SIG-M5 treated with dmso at 0.1 percent for 504 hours (cell line): ENCODE measurements at regions not wholly inside any gene's neighbourhood (a gene's known extent, or its start where the extent isn't known, plus 50 kb on each side); places are given as distances from the start of the nearest gene placed in this dataset.

Experiments used
- DNase-seq: peaks from one replicate; lab custom pipeline; 2025; ENCODE audit not compliant: unreplicated experiment; lab: John Stamatoyannopoulos, UW

GRCh38 chr12:85669911-85670310 is 166.3 kb downstream of the RASSF9 start:
- no peak for DNase-seq

DNA sequence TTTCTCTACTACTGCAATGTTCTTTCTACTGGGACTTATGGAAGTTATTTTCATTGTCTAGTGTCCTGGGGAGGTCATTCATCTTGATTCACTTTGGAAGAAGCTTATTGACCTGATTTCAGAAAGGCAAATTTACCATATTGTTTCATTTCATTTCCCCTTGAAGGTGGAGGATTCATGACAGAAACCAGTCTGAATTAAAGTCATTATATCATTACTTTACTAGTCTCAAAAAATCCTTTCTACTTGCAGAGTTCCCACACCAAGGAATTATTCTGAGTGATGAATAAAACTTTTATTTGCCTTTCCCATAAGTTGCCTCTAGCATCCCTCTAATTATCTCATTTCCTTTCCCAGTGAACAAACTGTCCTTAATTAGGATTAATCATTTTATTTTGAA is 163.8 kb downstream of the RASSF9 start:
- no peak for DNase-seq

DNA sequence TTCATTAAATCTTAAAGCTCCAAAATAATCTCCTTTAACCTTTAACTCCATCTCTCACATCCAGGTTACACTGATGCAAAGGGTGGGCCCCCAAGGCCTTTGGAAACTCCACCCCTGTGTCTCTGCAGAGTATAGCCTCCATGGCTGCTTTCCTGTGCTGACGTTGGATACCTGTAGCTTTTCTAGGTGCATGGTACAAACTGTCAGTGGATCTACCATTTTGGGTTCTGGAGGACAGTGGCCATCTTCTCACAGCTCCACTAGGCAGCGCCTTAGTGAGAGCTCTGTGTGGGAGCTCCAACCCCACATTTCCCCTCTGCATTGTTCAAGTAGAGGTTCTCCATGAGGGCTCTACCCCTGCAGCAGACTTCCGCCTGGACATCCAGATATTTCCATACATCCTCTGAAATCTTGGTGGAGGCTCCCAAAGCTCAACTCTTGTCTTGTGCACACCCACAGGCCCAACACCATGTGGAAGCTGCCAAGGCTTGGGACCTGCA is 162.2 kb downstream of the RASSF9 start:
- no peak for DNase-seq

GRCh38 chr12:85676816-85677749 is 159.1 kb downstream of the RASSF9 start:
- DNase-seq = no peak

DNA sequence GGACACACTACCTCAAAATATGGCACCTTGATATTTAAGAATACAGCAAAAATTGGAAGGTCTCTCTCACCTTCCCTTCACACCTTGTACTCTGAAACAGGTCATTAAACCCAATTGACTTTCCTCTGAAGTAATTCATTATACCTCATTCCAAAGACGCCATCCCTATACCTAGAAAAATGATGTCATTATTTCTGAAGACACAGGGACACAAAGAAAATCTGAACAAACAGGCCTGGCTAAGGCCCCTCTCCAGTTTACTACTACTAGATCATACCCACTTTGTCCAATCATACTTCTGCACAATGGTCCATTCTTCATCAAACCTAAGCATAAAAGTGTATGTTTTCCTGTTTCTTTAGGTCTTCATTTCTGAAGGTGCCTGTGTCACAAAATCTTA is 156.9 kb downstream of the RASSF9 start:
- DNase-seq = no peak

GRCh38 chr12:85680881-85681280 is 155.3 kb downstream of the RASSF9 start:
- no peak for DNase-seq

DNA sequence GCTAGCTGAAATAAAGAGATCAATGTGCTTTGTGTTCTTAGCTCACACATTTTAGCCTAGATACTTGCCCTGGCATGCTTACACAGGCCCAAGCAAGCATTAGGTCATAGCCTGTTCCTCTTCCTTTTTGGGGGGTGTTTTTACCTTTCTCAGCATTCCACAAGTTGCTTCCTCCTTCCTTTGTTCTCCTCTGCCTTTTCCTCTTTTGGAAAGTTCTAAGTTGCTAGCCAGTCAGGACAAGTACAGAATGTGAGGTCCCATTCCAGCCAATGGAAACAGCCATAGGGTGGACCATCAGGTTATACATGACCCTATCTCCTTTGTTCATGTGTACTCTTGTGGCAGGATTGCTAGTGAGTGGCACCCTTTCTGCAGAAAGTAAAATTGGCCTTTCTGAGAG is 154.9 kb downstream of the RASSF9 start:
- DNase-seq = no peak

DNA sequence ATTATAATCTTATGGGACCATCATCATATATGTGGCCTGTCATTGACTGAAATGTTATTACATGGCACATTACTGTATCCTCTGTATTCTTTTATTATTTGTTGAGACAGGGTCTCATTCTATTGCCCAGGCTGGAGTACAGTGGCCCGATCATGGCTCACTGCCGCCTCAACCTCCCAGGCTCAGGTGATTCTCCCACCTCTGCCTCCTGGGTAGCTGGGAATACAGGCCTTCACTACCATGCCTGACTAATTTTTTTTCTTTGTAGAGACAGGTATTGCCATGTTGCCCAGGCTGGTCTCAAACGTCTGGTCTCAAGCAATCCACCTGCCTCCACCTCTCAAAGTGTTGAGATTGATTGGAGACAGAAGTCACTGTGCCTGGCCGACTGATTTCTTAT is 153.2 kb downstream of the RASSF9 start:
- DNase-seq = no peak

- DNase-seq = no peak
Measured at GRCh38 chr12:85688837-85689236, 147.4 kb downstream of the RASSF9 start.

- DNase-seq = no peak
Measured at GRCh38 chr12:85690146-85690545, 146.1 kb downstream of the RASSF9 start.

- no peak for DNase-seq
Measured at GRCh38 chr12:85693093-85693665, 143.0 kb downstream of the RASSF9 start.

DNA sequence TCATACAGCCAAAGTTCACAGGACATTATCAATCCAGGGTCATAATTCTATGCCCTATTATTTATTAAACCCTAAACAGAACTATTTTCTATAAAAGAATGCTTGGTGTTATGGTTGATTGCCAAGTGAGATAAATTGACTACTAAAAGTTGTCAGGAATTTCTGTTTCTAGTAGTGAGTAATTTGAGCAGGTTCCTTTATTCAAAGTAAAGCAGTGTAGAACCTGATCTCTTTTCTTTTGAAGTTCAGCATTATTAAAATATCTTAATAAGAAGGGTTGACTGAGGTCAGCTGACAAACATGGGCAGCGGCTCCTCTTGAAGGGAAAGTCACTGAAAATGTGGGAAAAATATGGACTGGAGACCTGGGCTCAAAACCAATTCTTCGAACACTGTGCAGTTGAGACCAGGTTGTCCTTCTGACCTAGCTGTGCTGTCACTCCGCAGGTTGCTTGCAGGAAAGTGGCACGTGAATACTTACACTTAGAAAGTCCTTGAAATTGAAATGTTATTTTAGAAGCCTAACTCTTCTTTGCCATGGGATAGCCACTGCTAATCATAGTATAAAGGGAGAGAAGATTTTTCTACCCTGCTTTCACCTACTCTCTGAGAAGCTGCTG is 141.0 kb downstream of the RASSF9 start:
- DNase-seq = no peak

- DNase-seq = no peak
Measured at GRCh38 chr12:85697003-85697402, 139.2 kb downstream of the RASSF9 start.

- DNase-seq = no peak
Measured at GRCh38 chr12:85698937-85699336, 137.3 kb downstream of the RASSF9 start.

DNA sequence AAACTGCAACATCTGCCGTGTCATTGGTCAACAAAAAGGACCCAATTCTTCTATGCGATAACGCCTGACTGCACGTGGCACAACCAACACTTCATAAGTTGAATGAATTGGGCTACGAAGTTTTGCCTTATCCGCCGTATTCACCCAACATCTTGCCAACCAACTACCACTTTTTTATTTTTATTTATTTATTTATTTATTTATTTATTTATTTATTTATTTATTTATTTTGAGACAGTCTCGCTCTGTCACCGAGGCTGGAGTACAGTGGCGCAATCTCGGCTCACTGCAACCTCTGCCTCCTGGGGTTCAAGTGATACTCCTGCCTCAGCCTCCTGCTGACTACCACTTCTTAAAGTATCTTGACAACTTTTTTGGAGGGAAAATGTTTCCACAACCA is 127.4 kb downstream of the RASSF9 start:
- DNase-seq = no peak

GRCh38 chr12:85711735-85712390 is 124.3 kb downstream of the RASSF9 start:
- no peak for DNase-seq

- no peak for DNase-seq
Measured at GRCh38 chr12:85713373-85713772, 122.8 kb downstream of the RASSF9 start.

- DNase-seq = no peak
Measured at GRCh38 chr12:85714425-85714824, 121.8 kb downstream of the RASSF9 start.

DNA sequence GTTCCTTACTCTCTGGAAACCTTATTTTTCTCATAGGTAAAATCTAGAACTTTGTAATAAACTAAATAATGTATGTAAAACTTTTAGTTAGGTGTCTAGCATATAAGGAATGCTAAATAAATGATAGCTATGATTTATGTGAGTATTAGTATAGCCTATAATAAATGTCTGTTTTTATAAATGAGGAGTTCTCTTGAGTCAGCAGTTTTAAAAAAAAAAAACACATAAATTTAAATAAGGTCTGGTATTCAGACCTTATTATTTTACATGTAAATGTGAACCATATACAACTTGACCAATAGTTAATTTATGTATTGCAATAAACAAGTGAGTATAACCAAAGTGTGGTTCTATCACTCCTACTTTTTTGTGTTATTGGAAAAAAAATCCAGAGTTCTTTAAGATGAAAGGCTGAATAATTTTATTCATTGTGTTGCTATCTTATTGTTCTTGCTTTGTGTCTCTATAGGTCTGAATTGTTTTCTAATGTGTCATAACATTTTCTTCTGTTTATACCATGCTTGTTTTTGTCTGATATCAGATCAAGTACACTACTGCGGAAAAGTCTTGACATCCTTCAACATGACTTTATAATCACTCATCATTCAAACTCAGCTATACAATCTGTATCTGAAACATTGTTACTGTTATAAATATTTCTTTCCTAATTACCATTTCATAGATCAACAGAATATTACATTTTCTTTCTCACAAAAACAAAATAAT is 115.7 kb downstream of the RASSF9 start:
- DNase-seq = no peak

DNA sequence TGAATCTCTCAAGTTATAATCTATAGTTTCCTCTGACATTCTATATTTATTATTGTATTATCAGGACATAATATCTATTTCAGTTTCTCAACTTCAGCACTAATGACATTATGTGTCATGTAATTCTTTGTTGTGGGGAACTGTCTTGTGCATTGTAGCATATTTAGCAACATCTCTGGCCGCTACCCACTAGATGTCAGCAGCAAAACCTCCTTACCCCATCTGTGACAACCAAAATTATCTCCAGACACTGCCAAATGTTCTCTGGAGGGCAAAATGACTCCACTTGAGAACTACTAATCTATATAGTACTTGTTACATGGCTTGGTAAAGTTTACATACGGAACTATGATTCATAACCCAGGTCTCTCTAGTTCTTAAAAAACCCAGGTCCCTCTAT is 110.2 kb downstream of the RASSF9 start:
- DNase-seq = no peak
